ENCODE measurements at regions not wholly inside any gene's neighbourhood (a gene's known extent, or its start where the extent isn't known, plus 50 kb on each side); places are given as distances from the start of the nearest gene placed in this dataset.
"Not testable (repeated sequence)": the region's sequence is repeated elsewhere in the genome, so short reads cannot be mapped to it uniquely, and the experiment has no call there.

DNA sequence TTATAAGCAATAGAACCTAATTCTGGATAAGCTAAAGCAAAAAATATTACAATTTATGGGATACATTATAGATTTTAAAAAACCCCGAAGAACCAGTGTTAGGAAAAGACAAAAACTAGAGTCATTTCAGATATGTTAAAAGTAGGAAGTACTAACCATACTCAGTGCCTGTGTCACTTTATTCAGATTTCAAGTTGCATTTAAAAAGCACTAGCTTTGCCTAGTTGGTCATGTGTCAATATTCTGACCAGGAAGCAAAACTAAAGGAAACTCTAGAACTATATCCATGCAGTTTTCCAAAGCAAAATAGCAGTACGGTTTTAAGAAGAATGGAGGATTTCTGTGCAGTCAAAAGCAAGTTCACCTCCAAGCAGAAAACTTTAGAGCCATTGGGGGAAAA, 88.4 kb downstream of the RAP2B start:
- no peaks in the 10 kb centered on the region for H3K27me3 Mint-ChIP-seq
- peaks cover 12 to 19% (median 16%) of the 10 kb centered on the region in 3 donors for H3K4me1 Mint-ChIP-seq
- peaks cover 2% of the 10 kb centered on the region for H3K36me3 Mint-ChIP-seq
- no peaks in the 10 kb centered on the region for H3K9me3 Mint-ChIP-seq
- H3K4me3 Mint-ChIP-seq: peak overlapping the region in 2 of 4 donors; percentile 29 to 69
- H3K27ac Mint-ChIP-seq: peak overlapping the region in 2 of 3 donors; percentile 5 to 54

DNA sequence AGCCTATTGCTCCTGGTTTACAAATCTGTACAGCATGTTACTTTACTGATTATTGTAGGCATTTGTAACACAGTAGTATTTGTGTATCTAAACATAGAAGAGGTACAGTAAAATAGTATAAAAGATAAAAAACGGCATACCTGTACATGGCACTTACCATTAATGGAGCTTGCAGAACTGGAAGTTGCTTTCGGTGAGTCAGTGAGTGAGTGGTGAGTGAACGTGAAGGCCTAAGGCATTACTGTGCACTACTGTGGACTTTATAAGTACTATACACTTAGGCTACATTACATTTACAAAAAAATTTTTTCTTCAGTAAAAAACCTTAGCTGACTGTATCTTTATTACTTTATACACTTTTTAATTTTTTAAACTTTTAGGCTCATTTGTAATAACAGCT, 90.9 kb downstream of the RAP2B start:
- Mint-ChIP-seq H3K36me3 (peaks cover 2% of the 10 kb centered on the region), H3K4me1 (peaks cover 12 to 17% (median 15%) of the 10 kb centered on the region in 3 donors), H3K27ac (no peak overlapping the region), H3K27me3 (peaks cover 1% of the 10 kb centered on the region), H3K4me3 (no peak overlapping the region), H3K9me3 (no peaks in the 10 kb centered on the region)

DNA sequence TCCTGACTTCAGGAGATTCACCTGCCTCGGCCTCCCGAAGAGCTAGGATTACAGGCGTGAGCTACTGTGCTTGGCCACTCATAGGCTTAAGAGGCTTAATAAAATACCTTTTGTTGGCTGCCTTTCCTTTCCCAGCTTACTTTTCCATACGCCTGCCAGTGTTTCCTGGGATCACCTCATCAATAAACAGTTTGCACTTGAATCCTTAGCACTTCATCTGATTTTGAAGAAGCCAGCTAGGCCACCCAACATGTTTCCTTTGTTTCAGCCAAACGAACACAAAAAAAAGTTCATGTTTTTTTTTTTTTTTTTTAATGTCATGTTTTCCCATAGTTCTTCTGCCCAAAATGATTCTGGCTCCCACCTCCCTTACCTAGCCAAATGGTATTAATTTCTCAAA, 92.3 kb downstream of the RAP2B start:
- peaks cover 12 to 18% (median 15%) of the 10 kb centered on the region in 3 donors for H3K4me1 Mint-ChIP-seq
- no peaks in the 10 kb centered on the region for H3K9me3 Mint-ChIP-seq
- no peak overlapping the region for H3K27ac Mint-ChIP-seq
- H3K27me3 Mint-ChIP-seq: peaks cover 1% of the 10 kb centered on the region
- H3K36me3 Mint-ChIP-seq: peaks cover 2% of the 10 kb centered on the region
- no peak overlapping the region for H3K4me3 Mint-ChIP-seq

DNA sequence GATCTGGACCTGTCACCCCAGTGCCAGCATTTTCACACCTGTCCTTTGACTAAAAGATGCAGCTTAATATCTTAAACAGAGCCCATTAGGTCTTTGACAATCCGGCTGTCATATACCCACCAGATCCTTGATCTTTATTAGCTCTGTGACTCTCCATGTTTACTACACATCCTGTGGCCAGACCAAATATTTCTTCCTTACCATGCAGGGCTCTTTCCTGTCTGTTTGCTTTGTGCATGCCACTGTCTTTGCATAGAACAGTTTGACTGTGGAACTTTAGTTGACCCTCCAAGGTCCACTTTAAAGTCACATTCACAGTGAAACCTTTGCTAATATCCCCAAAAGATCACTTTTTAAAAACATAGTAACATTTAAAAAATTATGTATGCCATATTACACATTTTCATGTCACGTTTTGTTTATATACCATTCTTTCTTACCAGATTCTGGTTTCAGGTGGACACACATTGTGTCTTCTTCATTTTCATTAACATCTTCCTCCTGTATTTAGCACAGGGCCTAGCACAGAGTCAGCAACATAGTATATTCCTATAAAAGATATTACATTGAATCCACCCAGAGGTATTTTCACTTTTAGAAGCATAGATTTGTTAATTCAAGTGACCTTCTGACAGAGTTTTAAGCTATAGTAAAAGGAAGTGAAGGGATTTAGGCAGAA, 95.8 kb downstream of the RAP2B start:
- peaks cover 1% of the 10 kb centered on the region for H3K27me3 Mint-ChIP-seq
- H3K36me3 Mint-ChIP-seq: no peaks in the 10 kb centered on the region
- H3K27ac Mint-ChIP-seq: no peak overlapping the region
- peaks cover 0 to 7% (median 0%) of the 10 kb centered on the region in 3 donors for H3K4me1 Mint-ChIP-seq
- H3K9me3 Mint-ChIP-seq: no peaks in the 10 kb centered on the region
- no peak overlapping the region for H3K4me3 Mint-ChIP-seq

DNA sequence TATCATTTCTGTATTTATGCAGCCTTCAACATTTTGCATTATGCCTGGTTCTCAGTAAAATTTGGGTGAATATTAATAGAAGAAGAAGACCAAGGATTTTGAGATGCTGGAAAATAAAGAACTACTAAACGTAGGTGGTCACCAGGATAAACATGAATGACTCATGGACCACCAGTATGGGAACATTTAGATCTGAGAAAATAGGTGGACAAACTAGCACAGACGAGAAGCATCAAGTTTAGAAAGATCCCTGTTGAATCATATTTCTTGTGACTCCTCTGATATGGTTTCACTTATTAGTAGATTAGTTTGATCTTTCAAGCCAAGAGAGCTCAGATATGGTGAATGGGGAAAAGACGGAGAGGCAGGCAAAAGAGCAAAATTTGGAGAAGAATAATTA, 97.9 kb downstream of the RAP2B start:
- H3K4me3 Mint-ChIP-seq: no peak overlapping the region
- no peaks in the 10 kb centered on the region for H3K36me3 Mint-ChIP-seq

DNA sequence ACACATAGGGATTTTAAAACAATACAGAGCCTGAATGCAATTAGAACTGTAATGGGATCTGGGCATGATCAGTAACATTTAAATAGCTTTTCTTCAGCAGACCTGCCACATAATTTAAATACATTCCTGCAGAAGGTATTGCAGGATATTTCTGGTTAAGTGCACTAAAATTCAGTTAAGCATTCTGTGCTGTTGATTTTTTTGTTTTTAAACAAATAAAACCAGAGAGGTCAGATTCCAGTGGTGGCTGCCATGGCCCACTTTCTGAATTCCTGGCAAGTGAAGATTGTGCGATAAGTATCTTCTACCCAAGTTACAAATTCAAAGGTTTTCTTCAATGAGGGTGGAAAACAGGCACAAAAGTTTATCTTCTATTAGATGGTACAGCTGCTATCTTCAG, 98.7 kb downstream of the RAP2B start:
- H3K27ac Mint-ChIP-seq: no peak overlapping the region
- no peak overlapping the region for H3K4me3 Mint-ChIP-seq
- H3K36me3 Mint-ChIP-seq: no peaks in the 10 kb centered on the region
- H3K9me3 Mint-ChIP-seq: no peaks in the 10 kb centered on the region
- peaks cover 1% of the 10 kb centered on the region for H3K27me3 Mint-ChIP-seq
- H3K4me1 Mint-ChIP-seq: peaks cover 0 to 6% (median 0%) of the 10 kb centered on the region in 3 donors

More for the DNA sequence above, 97.9 kb downstream of the RAP2B start:
- peaks cover 1% of the 10 kb centered on the region for H3K27me3 Mint-ChIP-seq
- peaks cover 0 to 7% (median 0%) of the 10 kb centered on the region in 3 donors for H3K4me1 Mint-ChIP-seq
- no peaks in the 10 kb centered on the region for H3K9me3 Mint-ChIP-seq
- no peak overlapping the region for H3K27ac Mint-ChIP-seq

DNA sequence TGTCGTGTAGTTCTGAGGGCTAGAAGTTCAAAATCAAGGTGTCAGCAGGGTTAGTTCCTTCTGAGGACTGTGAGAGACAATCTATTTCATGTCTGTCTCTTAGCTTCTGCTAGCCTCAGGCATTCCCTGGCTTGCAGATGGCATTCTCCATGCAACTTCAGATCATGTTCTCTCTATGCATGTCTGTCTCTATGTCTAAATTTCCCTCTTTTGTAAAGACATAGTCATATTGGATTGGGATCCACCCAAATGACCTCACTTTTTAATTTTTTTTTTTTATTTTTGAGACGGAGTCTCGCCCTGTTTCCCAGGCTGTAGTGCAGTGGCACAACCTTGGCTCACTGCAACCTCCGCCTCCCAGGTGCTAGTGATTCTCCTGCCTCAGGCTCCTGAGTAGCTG, 104.6 kb downstream of the RAP2B start:
- Mint-ChIP-seq H3K27me3 (no peaks in the 10 kb centered on the region), H3K9me3 (no peaks in the 10 kb centered on the region), H3K4me3 (no peak overlapping the region), H3K36me3 (peaks cover 3% of the 10 kb centered on the region), H3K27ac (no peak overlapping the region), H3K4me1 (peaks cover 0 to 6% (median 0%) of the 10 kb centered on the region in 3 donors)

DNA sequence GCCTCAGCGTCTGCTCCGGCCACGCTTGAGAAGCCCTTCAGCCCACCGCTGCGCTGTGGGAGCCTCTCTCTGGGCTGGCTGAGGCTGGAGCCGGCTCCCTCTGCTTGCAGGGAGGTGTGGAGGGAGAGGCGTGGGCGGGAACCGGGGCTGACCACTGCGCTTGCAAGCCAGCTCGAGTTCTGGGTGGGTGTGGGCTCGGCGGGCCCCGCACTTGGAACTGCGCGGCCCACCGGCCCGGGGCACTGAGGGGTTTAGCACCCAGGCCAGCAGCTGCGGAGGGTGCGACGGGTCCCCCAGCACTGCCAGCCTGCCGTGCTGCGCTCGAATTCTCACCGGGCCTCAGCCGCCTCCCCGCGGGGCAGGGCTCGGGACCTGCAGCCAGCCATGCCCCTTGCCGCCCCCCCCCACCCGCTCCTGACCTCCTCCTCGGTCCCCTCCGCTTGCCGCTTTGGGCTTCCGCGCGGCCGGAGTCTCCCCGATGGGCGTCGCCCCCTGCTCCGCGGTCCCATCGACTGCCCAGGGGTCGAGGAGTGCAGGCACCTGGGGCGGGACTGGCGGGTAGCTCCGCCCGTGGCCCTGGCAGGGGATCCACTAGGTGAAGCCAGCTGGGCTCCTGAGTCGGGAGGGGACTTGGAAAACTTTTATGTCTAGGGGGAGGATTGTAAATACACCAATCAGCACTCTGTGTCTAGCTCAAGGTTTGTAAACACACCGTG, 106.7 kb downstream of the RAP2B start:
- Mint-ChIP-seq H3K4me1 (peaks cover 0 to 6% (median 0%) of the 10 kb centered on the region in 3 donors), H3K4me3 (no peak overlapping the region), H3K27me3 (no peaks in the 10 kb centered on the region), H3K27ac (no peak overlapping the region), H3K9me3 (no peaks in the 10 kb centered on the region), H3K36me3 (peaks cover 5% of the 10 kb centered on the region)

DNA sequence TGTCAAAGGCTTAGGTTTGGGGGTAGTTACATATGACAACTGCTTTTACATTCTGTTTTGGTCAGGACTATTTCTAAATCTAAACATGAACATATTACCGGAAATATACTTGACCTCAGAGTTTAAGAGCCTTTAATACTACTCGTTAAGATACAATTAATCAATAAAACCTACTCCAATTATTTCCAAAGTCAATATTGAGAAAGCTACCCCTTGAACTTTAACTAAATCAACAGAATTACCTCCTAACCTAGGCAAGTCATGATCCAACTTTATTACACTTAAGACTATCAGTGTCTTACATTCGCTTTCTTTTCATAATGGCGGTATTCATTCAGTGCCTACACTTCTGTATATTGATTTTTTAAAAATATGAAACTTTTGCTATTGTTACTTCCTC, 107.7 kb downstream of the RAP2B start:
- Mint-ChIP-seq H3K4me3 (no peak overlapping the region), H3K9me3 (no peaks in the 10 kb centered on the region), H3K27me3 (peaks cover 3% of the 10 kb centered on the region), H3K4me1 (peaks cover 0 to 6% (median 1%) of the 10 kb centered on the region in 3 donors), H3K27ac (no peak overlapping the region), H3K36me3 (peaks cover 5% of the 10 kb centered on the region)

DNA sequence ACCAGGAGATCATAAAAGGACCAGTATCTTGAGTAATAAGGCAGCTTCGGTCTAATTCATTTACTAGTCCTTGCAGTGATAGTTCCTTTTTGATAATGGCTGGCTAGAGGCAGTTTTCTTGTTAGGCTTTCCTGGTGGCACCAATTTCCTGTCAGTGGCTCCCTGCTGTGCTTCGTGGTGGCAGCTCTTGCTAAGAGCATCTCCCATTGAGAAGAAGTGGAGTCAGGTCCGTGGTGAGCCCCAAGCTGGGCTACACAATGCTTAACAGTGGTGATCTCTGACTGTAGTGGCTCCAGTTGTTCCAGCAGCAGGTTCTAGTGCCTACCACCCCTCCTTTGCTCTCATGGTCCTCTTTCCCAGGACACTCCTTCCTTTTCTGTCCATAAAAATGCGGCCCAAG, 111.2 kb downstream of the RAP2B start:
- peaks cover 7% of the 10 kb centered on the region for H3K27me3 Mint-ChIP-seq
- H3K4me3 Mint-ChIP-seq: no peak overlapping the region
- no peaks in the 10 kb centered on the region for H3K9me3 Mint-ChIP-seq
- peaks cover 0 to 11% (median 1%) of the 10 kb centered on the region in 3 donors for H3K4me1 Mint-ChIP-seq
- H3K36me3 Mint-ChIP-seq: peaks cover 3% of the 10 kb centered on the region
- no peak overlapping the region for H3K27ac Mint-ChIP-seq

DNA sequence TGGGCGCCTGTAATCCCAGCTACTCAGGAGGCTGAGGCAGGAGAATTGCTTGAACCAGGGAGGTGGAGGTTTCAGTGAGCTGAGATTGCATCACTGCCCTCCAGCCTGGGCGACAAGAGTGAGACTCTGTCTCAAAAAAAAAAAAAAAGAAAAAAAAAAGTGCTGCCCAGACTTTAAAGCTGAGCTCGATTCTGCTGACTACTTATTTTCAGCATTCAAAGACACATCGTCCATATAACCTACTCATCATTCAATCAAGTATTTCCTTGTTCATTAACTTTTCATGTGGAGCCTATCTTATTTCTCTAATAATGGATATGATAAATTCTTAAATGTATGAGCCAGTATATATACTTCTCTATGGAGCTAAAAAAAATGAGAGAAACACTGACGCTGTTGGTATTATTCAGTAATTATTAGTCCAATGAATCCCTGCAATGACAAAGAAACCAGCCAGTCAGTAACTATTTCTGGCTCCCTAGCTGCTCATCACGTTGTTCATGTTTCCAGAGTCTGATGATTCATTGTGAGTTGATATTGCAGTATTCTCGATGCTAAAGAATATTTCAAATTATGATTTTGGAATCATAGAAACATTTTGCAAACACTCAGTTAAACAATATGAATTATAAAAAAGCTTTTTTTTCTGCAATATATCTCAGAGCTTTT, 111.9 kb downstream of the RAP2B start:
- Mint-ChIP-seq H3K27me3 (peaks cover 11% of the 10 kb centered on the region), H3K4me1 (peaks cover 0 to 11% (median 1%) of the 10 kb centered on the region in 3 donors), H3K9me3 (no peaks in the 10 kb centered on the region)

DNA sequence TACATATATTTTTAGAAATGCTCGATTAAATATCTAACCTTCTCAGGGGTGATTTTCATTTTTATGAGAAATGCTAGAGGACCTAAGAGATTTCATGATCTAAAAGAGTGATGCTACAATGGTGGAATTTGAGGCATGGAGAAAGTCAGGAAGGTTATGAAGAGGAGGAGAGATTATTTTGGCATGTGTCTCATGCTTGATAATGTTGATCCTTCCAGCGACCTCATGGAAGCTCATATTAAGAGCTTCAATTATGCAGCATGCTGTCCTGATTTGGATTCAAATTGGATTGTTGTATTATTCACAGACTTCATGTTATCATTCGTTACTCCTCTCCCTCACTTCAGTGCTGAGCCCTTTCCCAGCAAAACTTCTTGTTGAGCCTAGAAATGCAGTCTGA, 112.5 kb downstream of the RAP2B start:
- Mint-ChIP-seq H3K27me3 (peaks cover 11% of the 10 kb centered on the region), H3K36me3 (peaks cover 3% of the 10 kb centered on the region), H3K9me3 (no peaks in the 10 kb centered on the region), H3K27ac (no peak overlapping the region), H3K4me3 (no peak overlapping the region), H3K4me1 (peaks cover 0 to 11% (median 1%) of the 10 kb centered on the region in 3 donors)

More for the DNA sequence above, 111.9 kb downstream of the RAP2B start:
- Mint-ChIP-seq H3K4me3 (no peak overlapping the region), H3K36me3 (peaks cover 3% of the 10 kb centered on the region), H3K27ac (no peak overlapping the region)

DNA sequence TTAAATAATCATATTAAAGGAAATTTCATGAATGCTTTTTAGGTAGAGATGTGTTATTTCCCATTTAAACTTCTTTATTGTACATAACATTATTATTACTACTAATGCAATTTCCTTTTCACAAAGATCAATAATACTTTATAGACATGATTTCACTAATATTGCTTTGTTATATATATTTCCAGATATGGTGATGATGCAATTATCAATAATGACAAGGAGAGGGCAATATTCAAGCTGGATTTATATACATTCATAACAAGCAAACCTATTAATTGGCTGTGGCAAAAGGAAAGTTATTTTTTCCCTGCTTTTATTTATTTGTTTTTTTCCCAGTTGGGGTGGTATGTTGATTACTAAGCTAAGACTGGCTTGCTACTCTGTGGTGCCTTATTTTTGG, 113.5 kb downstream of the RAP2B start:
- peak overlapping the region in 1 of 3 donors; percentile 1 for H3K27ac Mint-ChIP-seq
- H3K4me1 Mint-ChIP-seq: peaks cover 0 to 8% (median 1%) of the 10 kb centered on the region in 3 donors
- peaks cover 3% of the 10 kb centered on the region for H3K36me3 Mint-ChIP-seq
- H3K27me3 Mint-ChIP-seq: peaks cover 11% of the 10 kb centered on the region
- no peak overlapping the region for H3K4me3 Mint-ChIP-seq
- no peaks in the 10 kb centered on the region for H3K9me3 Mint-ChIP-seq

DNA sequence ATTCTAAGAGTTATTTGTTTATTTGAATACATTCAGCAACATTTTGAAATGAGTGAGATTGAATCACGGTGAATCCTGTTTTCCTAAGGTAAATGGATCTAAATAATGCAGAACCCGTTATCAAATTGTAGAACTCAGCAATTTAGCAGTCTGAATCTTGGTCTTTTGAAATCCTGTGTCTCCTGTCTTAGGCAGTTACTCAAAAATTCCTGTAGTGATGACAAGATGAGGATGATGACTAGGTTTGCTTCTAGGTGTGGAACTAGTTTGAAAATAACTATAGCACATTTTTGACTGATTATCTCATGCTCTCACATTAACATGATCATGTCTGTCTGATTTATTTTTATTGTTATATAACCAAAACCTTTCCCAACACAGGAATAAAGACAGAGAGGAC, 115.0 kb downstream of the RAP2B start:
- peaks cover 11% of the 10 kb centered on the region for H3K27me3 Mint-ChIP-seq
- no peak overlapping the region for H3K4me3 Mint-ChIP-seq
- peaks cover 2% of the 10 kb centered on the region for H3K36me3 Mint-ChIP-seq
- H3K4me1 Mint-ChIP-seq: peaks cover 0 to 4% (median 1%) of the 10 kb centered on the region in 3 donors
- H3K9me3 Mint-ChIP-seq: peaks cover 0 to 4% (median 0%) of the 10 kb centered on the region in 3 donors
- no peak overlapping the region for H3K27ac Mint-ChIP-seq

DNA sequence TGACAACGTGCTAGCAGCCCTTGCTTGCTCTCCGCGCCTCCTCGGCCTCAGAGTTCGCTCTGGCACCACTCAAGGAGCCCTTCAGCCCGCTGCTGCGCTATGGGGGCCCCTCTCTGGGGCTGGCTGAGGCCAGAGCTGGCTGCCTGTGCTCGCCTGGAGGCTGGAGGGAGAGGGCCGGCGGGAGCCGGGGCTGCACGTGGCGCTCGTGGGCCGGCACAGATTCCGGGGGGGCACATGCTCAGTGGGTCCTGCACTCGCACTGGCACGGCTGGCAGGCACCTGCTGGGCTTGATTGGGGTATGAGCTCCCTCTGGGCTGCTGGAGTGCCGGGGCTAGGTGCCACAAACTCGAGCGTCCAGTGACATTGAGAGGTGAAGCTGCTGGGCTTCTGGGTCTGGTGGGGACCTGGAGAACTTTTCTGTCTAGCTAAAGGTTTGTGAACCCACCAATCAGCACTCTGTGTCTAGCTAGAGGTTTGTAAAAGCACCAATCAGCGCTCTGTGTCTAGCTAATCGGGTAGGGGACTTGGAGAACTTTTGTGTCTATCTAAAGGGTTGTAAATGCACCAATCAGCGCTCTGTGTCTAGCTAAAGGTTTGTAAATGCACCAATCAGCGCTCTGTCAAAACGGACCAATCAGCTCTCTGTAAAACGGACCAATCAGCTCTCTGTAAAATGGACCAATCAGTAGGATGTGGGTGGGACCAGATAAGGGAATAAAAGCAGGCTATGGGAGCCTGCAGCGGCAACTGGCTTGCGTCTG, 119.4 kb downstream of the RAP2B start:
- H3K27me3 Mint-ChIP-seq, H3K27ac Mint-ChIP-seq, H3K4me3 Mint-ChIP-seq, H3K36me3 Mint-ChIP-seq, H3K9me3 Mint-ChIP-seq: not testable (repeated sequence)
- peaks cover 4 to 16% (median 10%) of the 10 kb centered on the region in 3 donors for H3K4me1 Mint-ChIP-seq

Measured in IgD-negative memory B cell (primary cell).